ENCODE measurements at regions not wholly inside any gene's neighbourhood (a gene's known extent, or its start where the extent isn't known, plus 50 kb on each side); places are given as distances from the start of the nearest gene placed in this dataset.

- Histone ChIP-seq H3K4me2 (ENCODE audit: low read depth, low read length, poor library complexity, severe bottlenecking) (no peak overlapping the region), H3K9me3 (ENCODE audit: insufficient read depth, low read length) (no peaks in the 10 kb centered on the region), H2AFZ (ENCODE audit: low read depth, low read length, severe bottlenecking) (no peak overlapping the region), H3K27ac (ENCODE audit: low read depth, low read length) (no peak overlapping the region), H3K9me2 (replicated peaks; ENCODE audit: insufficient read depth, low read length) (no peaks in the 10 kb centered on the region), H3K9ac (ENCODE audit: low read length) (no peak overlapping the region), H3K79me2 (ENCODE audit: insufficient read depth, low read length) (no peaks in the 10 kb centered on the region), H3K4me3 (ENCODE audit: insufficient read depth, low read length, poor library complexity, severe bottlenecking) (no peak overlapping the region), H3K36me3 (ENCODE audit: low read length) (no peaks in the 10 kb centered on the region), H3K27me3 (ENCODE audit: low read length) (no peaks in the 10 kb centered on the region), H3F3A (ENCODE audit: insufficient read depth) (no peaks in the 10 kb centered on the region), H4K20me1 (ENCODE audit: low read depth, low read length) (no peaks in the 10 kb centered on the region)
- TF ChIP-seq EZH2phosphoT487 (conservative IDR thresholded peaks at IDR 0.05; ENCODE audit: low read length), result no peak
- TF ChIP-seq CTCF (IDR thresholded peaks at IDR 0.05; ENCODE audit: insufficient read depth, low read length, poor library complexity, severe bottlenecking), result no peak
These were observed 373.7 kb downstream of the HACE1 start for GRCh38 chr6:104486035-104486434.

DNA sequence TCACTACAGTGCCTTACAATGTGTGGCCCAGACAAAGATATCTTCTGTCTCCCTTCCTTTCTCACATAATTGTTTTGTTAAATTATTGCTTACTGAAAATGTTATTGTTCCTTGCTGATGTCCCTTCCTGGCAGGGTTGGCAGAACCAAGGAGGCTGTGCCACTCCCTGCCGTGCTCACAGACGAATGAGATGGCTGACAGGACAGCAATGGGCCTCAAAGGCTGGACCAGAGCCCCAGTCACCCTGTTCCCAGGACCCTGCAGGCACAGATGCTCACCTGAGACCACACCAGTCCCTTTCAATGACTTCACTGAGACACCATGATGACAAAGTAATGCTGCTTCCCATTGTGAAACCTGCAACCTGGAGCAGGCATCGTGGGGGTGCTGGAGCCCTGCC lies 375.1 kb downstream of the HACE1 start:
- no peaks in the 10 kb centered on the region for H3F3A ChIP-seq (ENCODE audit: insufficient read depth)
- no peaks in the 10 kb centered on the region for H3K9me3 ChIP-seq (ENCODE audit: insufficient read depth, low read length)
- H4K20me1 ChIP-seq (ENCODE audit: low read depth, low read length), result no peaks in the 10 kb centered on the region
- no peak overlapping the region for H3K27ac ChIP-seq (ENCODE audit: low read depth, low read length)
- H3K4me3 ChIP-seq (ENCODE audit: insufficient read depth, low read length, poor library complexity, severe bottlenecking), result no peak overlapping the region
- no peaks in the 10 kb centered on the region for H3K27me3 ChIP-seq (ENCODE audit: low read length)
- no peak overlapping the region for H2AFZ ChIP-seq (ENCODE audit: low read depth, low read length, severe bottlenecking)
- H3K9ac ChIP-seq (ENCODE audit: low read length), result no peak overlapping the region
- H3K36me3 ChIP-seq (ENCODE audit: low read length), result no peaks in the 10 kb centered on the region
- H3K9me2 ChIP-seq (replicated peaks; ENCODE audit: insufficient read depth, low read length), result no peaks in the 10 kb centered on the region
- H3K4me2 ChIP-seq (ENCODE audit: low read depth, low read length, poor library complexity, severe bottlenecking), result no peak overlapping the region
- TF ChIP-seq EZH2phosphoT487 (conservative IDR thresholded peaks at IDR 0.05; ENCODE audit: low read length) (no peak), CTCF (IDR thresholded peaks at IDR 0.05; ENCODE audit: insufficient read depth, low read length, poor library complexity, severe bottlenecking) (no peak)
- H3K79me2 ChIP-seq (ENCODE audit: insufficient read depth, low read length), result no peaks in the 10 kb centered on the region

DNA sequence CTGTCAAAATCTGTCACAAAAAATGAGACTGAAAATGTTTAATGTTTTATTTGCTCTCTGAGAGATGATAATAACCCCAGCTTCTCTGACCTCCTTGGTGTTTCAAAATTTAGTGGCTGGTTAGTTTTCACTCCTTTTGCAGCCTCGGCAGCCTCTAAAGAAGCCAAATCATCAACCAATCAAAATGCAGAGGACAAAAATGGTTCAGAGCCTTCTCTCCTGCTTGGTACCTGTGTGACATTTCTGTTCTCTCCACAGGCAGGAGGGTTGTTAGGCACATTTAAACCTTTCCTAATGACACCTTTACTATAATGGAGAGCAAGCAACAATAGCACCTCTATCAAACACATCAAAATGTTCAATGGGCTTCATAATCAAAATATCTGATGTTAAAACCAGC lies 375.5 kb downstream of the HACE1 start:
- Histone ChIP-seq H3K27me3 (ENCODE audit: low read length) (no peaks in the 10 kb centered on the region), H3K9ac (ENCODE audit: low read length) (no peak overlapping the region), H3K4me2 (ENCODE audit: low read depth, low read length, poor library complexity, severe bottlenecking) (no peak overlapping the region), H4K20me1 (ENCODE audit: low read depth, low read length) (no peaks in the 10 kb centered on the region), H3K9me3 (ENCODE audit: insufficient read depth, low read length) (no peaks in the 10 kb centered on the region), H2AFZ (ENCODE audit: low read depth, low read length, severe bottlenecking) (no peak overlapping the region), H3K36me3 (ENCODE audit: low read length) (no peaks in the 10 kb centered on the region), H3K9me2 (replicated peaks; ENCODE audit: insufficient read depth, low read length) (no peaks in the 10 kb centered on the region), H3K4me3 (ENCODE audit: insufficient read depth, low read length, poor library complexity, severe bottlenecking) (no peak overlapping the region), H3F3A (ENCODE audit: insufficient read depth) (no peaks in the 10 kb centered on the region), H3K27ac (ENCODE audit: low read depth, low read length) (no peak overlapping the region), H3K79me2 (ENCODE audit: insufficient read depth, low read length) (no peaks in the 10 kb centered on the region)
- TF ChIP-seq EZH2phosphoT487 (conservative IDR thresholded peaks at IDR 0.05; ENCODE audit: low read length) (no peak), CTCF (IDR thresholded peaks at IDR 0.05; ENCODE audit: insufficient read depth, low read length, poor library complexity, severe bottlenecking) (no peak)
